ENCODE measurements at regions not wholly inside any gene's neighbourhood (a gene's known extent, or its start where the extent isn't known, plus 50 kb on each side); places are given as distances from the start of the nearest gene placed in this dataset.
"Not testable (repeated sequence)": the region's sequence is repeated elsewhere in the genome, so short reads cannot be mapped to it uniquely, and the experiment has no call there.

DNA sequence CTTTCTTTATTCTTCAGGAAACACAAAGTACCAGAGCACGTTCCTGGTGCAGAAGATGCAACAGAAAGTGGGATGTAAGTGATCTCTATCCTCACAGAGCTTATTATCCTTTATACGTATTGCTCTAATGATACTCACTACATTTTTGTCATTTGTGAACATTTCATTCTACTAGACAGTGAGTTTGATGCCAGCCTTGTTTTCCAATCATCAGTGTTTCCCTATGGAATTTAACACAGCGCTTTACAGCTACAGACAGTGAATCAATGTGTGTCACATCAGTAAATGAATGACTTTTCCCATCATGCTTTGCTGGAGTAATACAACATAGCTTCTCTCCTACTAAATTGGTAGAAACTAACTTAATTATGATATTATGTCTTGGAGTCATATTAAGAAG, 175.5 kb downstream of the SDHAF3 start:
- Histone ChIP-seq H3K4me1 (ENCODE audit: control insufficient read depth in 5 of 5, insufficient read depth in 5 of 5, low read length in 5 of 5) (no peaks in the 10 kb centered on the region), H3K9me3 (ENCODE audit: control insufficient read depth in 5 of 5, low read length in 5 of 5) (no peaks in the 10 kb centered on the region), H3K9ac (ENCODE audit: low read length in 5 of 5) (no peak overlapping the region), H3K27ac (ENCODE audit: low read depth, low read length) (no peak overlapping the region), H3K4me3 (ENCODE audit: low read depth in 1 of 5, low read length in 5 of 5) (no peak overlapping the region), H3K36me3 (ENCODE audit: control insufficient read depth in 5 of 5, insufficient read depth in 5 of 5, low read length in 5 of 5) (no peaks in the 10 kb centered on the region), H3K27me3 (ENCODE audit: control insufficient read depth in 5 of 5, insufficient read depth in 4 of 5, low read length in 5 of 5) (no peaks in the 10 kb centered on the region)

GRCh38 chr7:97298561-97298960, 181.1 kb downstream of the SDHAF3 start:
- no peaks in the 10 kb centered on the region for H3K9me3 ChIP-seq (ENCODE audit: control insufficient read depth in 5 of 5, low read length in 5 of 5)
- no peak overlapping the region for H3K4me3 ChIP-seq (ENCODE audit: low read depth in 1 of 5, low read length in 5 of 5)
- no peak overlapping the region for H3K27ac ChIP-seq (ENCODE audit: low read depth, low read length)
- no peaks in the 10 kb centered on the region for H3K27me3 ChIP-seq (ENCODE audit: control insufficient read depth in 5 of 5, insufficient read depth in 4 of 5, low read length in 5 of 5)
- H3K4me1 ChIP-seq (ENCODE audit: control insufficient read depth in 5 of 5, insufficient read depth in 5 of 5, low read length in 5 of 5): no peaks in the 10 kb centered on the region
- H3K9ac ChIP-seq (ENCODE audit: low read length in 5 of 5): no peak overlapping the region
- no peaks in the 10 kb centered on the region for H3K36me3 ChIP-seq (ENCODE audit: control insufficient read depth in 5 of 5, insufficient read depth in 5 of 5, low read length in 5 of 5)

- Histone ChIP-seq H3K27me3 (ENCODE audit: control insufficient read depth in 5 of 5, insufficient read depth in 4 of 5, low read length in 5 of 5) (no peaks in the 10 kb centered on the region), H3K4me3 (ENCODE audit: low read depth in 1 of 5, low read length in 5 of 5) (no peak overlapping the region), H3K9me3 (ENCODE audit: control insufficient read depth in 5 of 5, low read length in 5 of 5) (peaks cover 0 to 3% (median 0%) of the 10 kb centered on the region in 5 donors), H3K27ac (ENCODE audit: low read depth, low read length) (no peak overlapping the region), H3K4me1 (ENCODE audit: control insufficient read depth in 5 of 5, insufficient read depth in 5 of 5, low read length in 5 of 5) (no peaks in the 10 kb centered on the region), H3K9ac (ENCODE audit: low read length in 5 of 5) (no peak overlapping the region), H3K36me3 (ENCODE audit: control insufficient read depth in 5 of 5, insufficient read depth in 5 of 5, low read length in 5 of 5) (no peaks in the 10 kb centered on the region)
Measured at GRCh38 chr7:97305589-97305988, 188.1 kb downstream of the SDHAF3 start.

- H3K27me3 ChIP-seq (ENCODE audit: control insufficient read depth in 5 of 5, insufficient read depth in 4 of 5, low read length in 5 of 5): no peaks in the 10 kb centered on the region
- H3K9me3 ChIP-seq (ENCODE audit: control insufficient read depth in 5 of 5, low read length in 5 of 5): peaks cover 0 to 3% (median 0%) of the 10 kb centered on the region in 5 donors
Measured at GRCh38 chr7:97307521-97308108, 190.1 kb downstream of the SDHAF3 start.

DNA sequence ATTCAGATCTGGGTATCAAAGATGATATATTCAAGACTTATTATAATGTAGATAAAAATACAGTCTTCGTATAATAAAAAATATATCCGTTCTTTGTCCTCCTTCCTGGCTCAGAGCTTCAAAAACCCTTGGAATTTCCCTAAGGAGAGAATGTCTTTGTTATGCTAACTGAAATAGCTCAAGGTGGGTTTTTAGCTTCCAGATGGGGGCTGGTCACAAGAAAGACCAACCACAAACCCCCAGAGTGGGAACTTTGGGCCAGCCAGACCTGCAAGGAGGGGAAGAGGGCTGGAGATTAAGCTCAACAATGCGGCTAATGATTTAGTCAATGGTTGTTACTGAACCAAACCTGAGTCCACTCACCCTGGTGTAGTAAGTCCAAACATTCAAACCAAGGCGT, 196.4 kb downstream of the SDHAF3 start:
- Histone ChIP-seq H3K36me3 (ENCODE audit: control insufficient read depth in 5 of 5, insufficient read depth in 5 of 5, low read length in 5 of 5) (no peaks in the 10 kb centered on the region), H3K27ac (ENCODE audit: low read depth, low read length) (no peak overlapping the region), H3K4me3 (ENCODE audit: low read depth in 1 of 5, low read length in 5 of 5) (no peak overlapping the region), H3K9me3 (ENCODE audit: control insufficient read depth in 5 of 5, low read length in 5 of 5) (peaks cover 0 to 10% (median 7%) of the 10 kb centered on the region in 5 donors), H3K27me3 (ENCODE audit: control insufficient read depth in 5 of 5, insufficient read depth in 4 of 5, low read length in 5 of 5) (no peaks in the 10 kb centered on the region), H3K4me1 (ENCODE audit: control insufficient read depth in 5 of 5, insufficient read depth in 5 of 5, low read length in 5 of 5) (no peaks in the 10 kb centered on the region), H3K9ac (ENCODE audit: low read length in 5 of 5) (no peak overlapping the region)

More at GRCh38 chr7:97307521-97308108, 190.1 kb downstream of the SDHAF3 start:
- Histone ChIP-seq H3K36me3 (ENCODE audit: control insufficient read depth in 5 of 5, insufficient read depth in 5 of 5, low read length in 5 of 5) (no peaks in the 10 kb centered on the region), H3K9ac (ENCODE audit: low read length in 5 of 5) (no peak overlapping the region), H3K4me3 (ENCODE audit: low read depth in 1 of 5, low read length in 5 of 5) (no peak overlapping the region), H3K27ac (ENCODE audit: low read depth, low read length) (no peak overlapping the region), H3K4me1 (ENCODE audit: control insufficient read depth in 5 of 5, insufficient read depth in 5 of 5, low read length in 5 of 5) (no peaks in the 10 kb centered on the region)

GRCh38 chr7:97317575-97317974, 200.1 kb downstream of the SDHAF3 start:
- Histone ChIP-seq H3K4me1 (ENCODE audit: control insufficient read depth in 5 of 5, insufficient read depth in 5 of 5, low read length in 5 of 5) (no peaks in the 10 kb centered on the region), H3K27ac (ENCODE audit: low read depth, low read length) (no peak overlapping the region), H3K36me3 (ENCODE audit: control insufficient read depth in 5 of 5, insufficient read depth in 5 of 5, low read length in 5 of 5) (no peaks in the 10 kb centered on the region), H3K9me3 (ENCODE audit: control insufficient read depth in 5 of 5, low read length in 5 of 5) (peaks cover 0 to 10% (median 4%) of the 10 kb centered on the region in 5 donors), H3K9ac (ENCODE audit: low read length in 5 of 5) (no peak overlapping the region), H3K27me3 (ENCODE audit: control insufficient read depth in 5 of 5, insufficient read depth in 4 of 5, low read length in 5 of 5) (no peaks in the 10 kb centered on the region), H3K4me3 (ENCODE audit: low read depth in 1 of 5, low read length in 5 of 5) (no peak overlapping the region)

GRCh38 chr7:97329871-97330270, 212.4 kb downstream of the SDHAF3 start:
- H3K27ac ChIP-seq (ENCODE audit: low read depth, low read length); H3K4me1 ChIP-seq (ENCODE audit: control insufficient read depth in 5 of 5, insufficient read depth in 5 of 5, low read length in 5 of 5): not testable (repeated sequence)
- peaks cover 0 to 14% (median 0%) of the 10 kb centered on the region in 5 donors for H3K9me3 ChIP-seq (ENCODE audit: control insufficient read depth in 5 of 5, low read length in 5 of 5)

GRCh38 chr7:97337849-97338248, 220.4 kb downstream of the SDHAF3 start:
- no peak overlapping the region for H3K4me3 ChIP-seq (ENCODE audit: low read depth in 1 of 5, low read length in 5 of 5)
- H3K9ac ChIP-seq (ENCODE audit: low read length in 5 of 5): no peak overlapping the region
- no peaks in the 10 kb centered on the region for H3K4me1 ChIP-seq (ENCODE audit: control insufficient read depth in 5 of 5, insufficient read depth in 5 of 5, low read length in 5 of 5)
- no peak overlapping the region for H3K27ac ChIP-seq (ENCODE audit: low read depth, low read length)
- H3K9me3 ChIP-seq (ENCODE audit: control insufficient read depth in 5 of 5, low read length in 5 of 5): peaks cover 0 to 8% (median 0%) of the 10 kb centered on the region in 5 donors
- no peaks in the 10 kb centered on the region for H3K36me3 ChIP-seq (ENCODE audit: control insufficient read depth in 5 of 5, insufficient read depth in 5 of 5, low read length in 5 of 5)
- H3K27me3 ChIP-seq (ENCODE audit: control insufficient read depth in 5 of 5, insufficient read depth in 4 of 5, low read length in 5 of 5): no peaks in the 10 kb centered on the region

More at GRCh38 chr7:97329871-97330270, 212.4 kb downstream of the SDHAF3 start:
- H3K27me3 ChIP-seq (ENCODE audit: control insufficient read depth in 5 of 5, insufficient read depth in 4 of 5, low read length in 5 of 5); H3K4me3 ChIP-seq (ENCODE audit: low read depth in 1 of 5, low read length in 5 of 5); H3K9ac ChIP-seq (ENCODE audit: low read length in 5 of 5); H3K36me3 ChIP-seq (ENCODE audit: control insufficient read depth in 5 of 5, insufficient read depth in 5 of 5, low read length in 5 of 5): not testable (repeated sequence)

DNA sequence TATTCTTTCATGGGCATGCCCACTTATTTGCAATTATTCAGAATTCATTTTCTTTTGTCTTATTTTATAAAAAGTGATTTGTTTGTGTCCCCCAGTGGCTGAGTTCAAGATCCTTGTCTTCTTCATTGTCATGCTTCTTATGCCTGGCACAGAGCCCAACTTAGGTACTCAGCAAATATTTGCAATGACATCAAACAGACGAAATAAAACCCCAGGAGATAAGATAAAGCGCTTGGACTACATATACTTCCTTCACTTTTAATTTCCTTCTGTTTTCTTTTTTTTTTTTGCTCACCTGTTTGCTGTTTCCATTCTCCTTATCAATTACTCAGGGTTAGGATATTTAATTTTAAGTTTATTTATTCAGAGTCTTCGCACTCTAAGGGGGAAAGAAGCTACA, 225.0 kb downstream of the SDHAF3 start:
- Histone ChIP-seq H3K27me3 (ENCODE audit: control insufficient read depth in 5 of 5, insufficient read depth in 4 of 5, low read length in 5 of 5) (no peaks in the 10 kb centered on the region), H3K4me1 (ENCODE audit: control insufficient read depth in 5 of 5, insufficient read depth in 5 of 5, low read length in 5 of 5) (no peaks in the 10 kb centered on the region), H3K9ac (ENCODE audit: low read length in 5 of 5) (no peak overlapping the region)

DNA sequence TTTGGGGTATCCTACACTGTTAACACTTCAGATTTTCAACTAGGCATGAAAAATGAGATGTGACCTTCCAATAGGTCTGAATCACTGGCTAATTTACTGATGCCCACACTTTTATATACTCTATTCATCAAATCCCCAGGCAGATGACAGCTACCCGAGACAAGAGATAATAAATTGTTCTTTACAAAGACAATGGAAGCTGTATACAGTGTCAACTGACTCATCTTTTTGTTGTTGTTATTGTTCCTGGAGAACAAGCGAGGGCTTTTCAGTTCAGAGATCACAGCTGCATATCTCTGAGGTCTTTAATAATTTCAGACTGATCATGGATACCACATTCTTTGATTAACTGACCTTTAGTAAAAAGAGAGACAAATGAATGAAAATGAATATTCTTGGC, 228.9 kb downstream of the SDHAF3 start:
- H3K9ac ChIP-seq (ENCODE audit: low read length in 5 of 5): no peak overlapping the region
- no peaks in the 10 kb centered on the region for H3K27me3 ChIP-seq (ENCODE audit: control insufficient read depth in 5 of 5, insufficient read depth in 4 of 5, low read length in 5 of 5)
- no peak overlapping the region for H3K27ac ChIP-seq (ENCODE audit: low read depth, low read length)
- no peak overlapping the region for H3K4me3 ChIP-seq (ENCODE audit: low read depth in 1 of 5, low read length in 5 of 5)
- peaks cover 0 to 12% (median 5%) of the 10 kb centered on the region in 5 donors for H3K9me3 ChIP-seq (ENCODE audit: control insufficient read depth in 5 of 5, low read length in 5 of 5)
- no peaks in the 10 kb centered on the region for H3K36me3 ChIP-seq (ENCODE audit: control insufficient read depth in 5 of 5, insufficient read depth in 5 of 5, low read length in 5 of 5)
- H3K4me1 ChIP-seq (ENCODE audit: control insufficient read depth in 5 of 5, insufficient read depth in 5 of 5, low read length in 5 of 5): no peaks in the 10 kb centered on the region

More for the DNA sequence above, 225.0 kb downstream of the SDHAF3 start:
- Histone ChIP-seq H3K36me3 (ENCODE audit: control insufficient read depth in 5 of 5, insufficient read depth in 5 of 5, low read length in 5 of 5) (no peaks in the 10 kb centered on the region), H3K4me3 (ENCODE audit: low read depth in 1 of 5, low read length in 5 of 5) (no peak overlapping the region), H3K27ac (ENCODE audit: low read depth, low read length) (no peak overlapping the region), H3K9me3 (ENCODE audit: control insufficient read depth in 5 of 5, low read length in 5 of 5) (peaks cover 0 to 5% (median 0%) of the 10 kb centered on the region in 5 donors)
